Endodermal cell (in vitro differentiated cells): ENCODE measurements at regions not wholly inside any gene's neighbourhood (a gene's known extent, or its start where the extent isn't known, plus 50 kb on each side); places are given as distances from the start of the nearest gene placed in this dataset.
A peak's percentile ranks its signal among the peaks of the same experiment; 100 is the strongest.

Experiments used
- DNase-seq: peaks from one replicate; pipeline ENCODE4 v3.0.0-alpha.2; 2017
- H3K27ac ChIP-seq: 2 replicates; pipeline ENCODE4 v1.5.1; 2013; ENCODE audit warnings: mild to moderate bottlenecking, low read depth, low read length, moderate library complexity
- H3K27me3 ChIP-seq: 2 replicates; pipeline ENCODE4 v1.6.1; 2013; ENCODE audit warnings: mild to moderate bottlenecking, low read length, moderate library complexity; ENCODE audit not compliant: insufficient read depth, control insufficient read depth, poor library complexity, severe bottlenecking
- H3K36me3 ChIP-seq: 2 replicates; pipeline ENCODE4 v1.7.0; 2013; ENCODE audit warnings: mild to moderate bottlenecking, low read length, moderate library complexity; ENCODE audit not compliant: control insufficient read depth, insufficient read depth
- H3K4me1 ChIP-seq: one replicate; pipeline ENCODE4 v1.7.0; 2013; ENCODE audit warnings: low read length; ENCODE audit not compliant: control insufficient read depth, insufficient read depth
- H3K4me3 ChIP-seq: 2 replicates; pipeline ENCODE4 v1.5.1; 2013; ENCODE audit warnings: mild to moderate bottlenecking, low read length, moderate library complexity
- H3K9ac ChIP-seq: 2 replicates; pipeline ENCODE4 v1.6.1; 2013; ENCODE audit warnings: mild to moderate bottlenecking, low read length, moderate library complexity; ENCODE audit not compliant: poor library complexity, severe bottlenecking; ENCODE audit errors: extremely low read depth
- H3K9me3 ChIP-seq: 2 replicates; pipeline ENCODE4 v1.6.1; 2013; ENCODE audit warnings: mild to moderate bottlenecking, low read length, moderate library complexity; ENCODE audit not compliant: control insufficient read depth
- H3K27ac Mint-ChIP-seq: 2 replicates; pipeline ENCODE4 v1.8.0; 2020; ENCODE audit warnings: mixed read lengths
- H3K27me3 Mint-ChIP-seq: 2 replicates; pipeline ENCODE4 v1.8.0; 2021; ENCODE audit warnings: mild to moderate bottlenecking, mixed read lengths; ENCODE audit not compliant: insufficient read depth
- H3K36me3 Mint-ChIP-seq: 2 replicates; pipeline ENCODE4 v1.8.0; 2020; ENCODE audit warnings: low read depth, mixed read lengths
- H3K4me1 Mint-ChIP-seq: 2 replicates; pipeline ENCODE4 v1.8.0; 2020; ENCODE audit warnings: mixed read lengths
- H3K4me3 Mint-ChIP-seq: 2 replicates; pipeline ENCODE4 v1.8.0; 2020; ENCODE audit warnings: mild to moderate bottlenecking, moderate library complexity, mixed read lengths
- H3K9me3 Mint-ChIP-seq: 2 replicates; pipeline ENCODE4 v1.8.0; 2020; ENCODE audit warnings: mild to moderate bottlenecking, mixed read lengths
- CTCF ChIP-seq: fragments of 200-600 bp; sonication (generic); conservative IDR thresholded peaks from 2 replicates; pipeline ENCODE4 v1.5.0; 2021; ENCODE audit warnings: antibody characterized with exemption, mild to moderate bottlenecking
- WGBS, 2 experiments: methylation state at CpG; one replicate each; pipeline versions ENCODE4 v1.1.5 to v1.1.7; 2013; ENCODE audit warnings: missing lambda C conversion rate in 2 of 2, mixed read lengths in 1 of 2; ENCODE audit not compliant: insufficient coverage in 1 of 2, insufficient read length in 1 of 2; 5-methylcytosine and 5-hydroxymethylcytosine counted together

- H3K27ac ChIP-seq, result no peak overlapping the region
- H3K27ac Mint-ChIP-seq, result no peak overlapping the region
Observed at GRCh38 chr5:17359451-17360011, 138.5 kb upstream of the TAF11L2 start.

GRCh38 chr5:17360879-17361278, 137.2 kb upstream of the TAF11L2 start:
- H3K27ac Mint-ChIP-seq, result no peak overlapping the region
- WGBS, 2 experiments, result 95 to 96% methylated on average over 5 to 6 of the region's 6 CpGs
- peaks cover 12% of the 10 kb centered on the region for H3K4me1 ChIP-seq
- H3K9me3 Mint-ChIP-seq, result peaks cover 4% of the 10 kb centered on the region
- H3K9me3 ChIP-seq, result peaks cover 9% of the 10 kb centered on the region
- H3K27ac ChIP-seq, result no peak overlapping the region
- H3K27me3 Mint-ChIP-seq, result peaks cover 14% of the 10 kb centered on the region
- DNase-seq, result peak; percentile 61
- no peak overlapping the region for H3K4me3 ChIP-seq
- H3K4me3 Mint-ChIP-seq, result no peak overlapping the region
- TF ChIP-seq CTCF, result no peak
- peaks cover 22% of the 10 kb centered on the region for H3K4me1 Mint-ChIP-seq
- no peaks in the 10 kb centered on the region for H3K27me3 ChIP-seq
- no peaks in the 10 kb centered on the region for H3K36me3 ChIP-seq
- no peak overlapping the region for H3K9ac ChIP-seq
- H3K36me3 Mint-ChIP-seq, result no peaks in the 10 kb centered on the region

More at GRCh38 chr5:17359451-17360011, 138.5 kb upstream of the TAF11L2 start:
- no peak overlapping the region for H3K4me3 Mint-ChIP-seq
- no peak for DNase-seq
- H3K36me3 Mint-ChIP-seq, result no peaks in the 10 kb centered on the region
- Histone ChIP-seq H3K4me1 (no peaks in the 10 kb centered on the region), H3K4me3 (no peak overlapping the region), H3K36me3 (no peaks in the 10 kb centered on the region), H3K9ac (no peak overlapping the region), H3K9me3 (peaks cover 9% of the 10 kb centered on the region), H3K27me3 (no peaks in the 10 kb centered on the region)
- peaks cover 4% of the 10 kb centered on the region for H3K9me3 Mint-ChIP-seq
- TF ChIP-seq CTCF, result no peak
- 92 to 97% methylated on average over 9 to 11 of the region's 11 CpGs for WGBS, 2 experiments
- peaks cover 14% of the 10 kb centered on the region for H3K27me3 Mint-ChIP-seq
- peaks cover 13% of the 10 kb centered on the region for H3K4me1 Mint-ChIP-seq

GRCh38 chr5:17361331-17361730, 136.7 kb upstream of the TAF11L2 start:
- Histone ChIP-seq H3K27me3 (no peaks in the 10 kb centered on the region), H3K4me3 (no peak overlapping the region), H3K4me1 (peaks cover 12% of the 10 kb centered on the region), H3K9ac (no peak overlapping the region), H3K36me3 (no peaks in the 10 kb centered on the region), H3K9me3 (peaks cover 9% of the 10 kb centered on the region), H3K27ac (no peak overlapping the region)
- Mint-ChIP-seq H3K4me3 (no peak overlapping the region), H3K36me3 (no peaks in the 10 kb centered on the region), H3K9me3 (peaks cover 4% of the 10 kb centered on the region), H3K27me3 (peaks cover 14% of the 10 kb centered on the region), H3K4me1 (peaks cover 25% of the 10 kb centered on the region), H3K27ac (no peak overlapping the region)
- no peak for TF ChIP-seq CTCF
- DNase-seq, result no peak
- WGBS, 2 experiments, result 94 to 96% methylated on average over 4 of the region's 4 CpGs
